GM12892 (cell line): ENCODE measurements at regions not wholly inside any gene's neighbourhood (a gene's known extent, or its start where the extent isn't known, plus 50 kb on each side); places are given as distances from the start of the nearest gene placed in this dataset.
"Not testable (repeated sequence)": the region's sequence is repeated elsewhere in the genome, so short reads cannot be mapped to it uniquely, and the experiment has no call there.

Experiments
- DNase-seq: peaks from one replicate; pipeline ENCODE4 v3.0.0; 2011; ENCODE audit not compliant: insufficient read length
- FAIRE-seq: peaks from 2 replicates; lab custom pipeline; 2011; peaks lifted over from hg19 to GRCh38; lab: Jason Lieb, UNC

DNA sequence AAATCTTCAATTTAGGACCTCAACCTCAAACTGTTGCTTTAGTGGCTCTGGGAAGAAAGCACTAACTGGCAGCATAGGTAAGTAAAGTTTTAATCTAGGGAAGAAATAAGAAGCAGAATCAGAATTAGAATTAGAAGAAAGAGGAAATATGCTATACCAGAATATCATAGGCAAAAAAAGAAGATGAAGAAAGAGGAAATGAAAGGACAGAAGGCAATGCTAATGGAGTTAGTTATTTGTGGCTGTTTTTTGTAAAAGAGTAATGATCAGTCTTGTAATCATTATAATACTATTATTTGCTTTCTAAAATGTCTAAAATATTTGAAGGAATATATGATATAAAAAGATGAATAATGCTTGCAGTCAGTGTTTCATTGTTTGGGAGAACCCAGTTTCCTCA is 122.9 kb downstream of the FAM72C start:
- FAIRE-seq, DNase-seq: not testable (repeated sequence)

DNA sequence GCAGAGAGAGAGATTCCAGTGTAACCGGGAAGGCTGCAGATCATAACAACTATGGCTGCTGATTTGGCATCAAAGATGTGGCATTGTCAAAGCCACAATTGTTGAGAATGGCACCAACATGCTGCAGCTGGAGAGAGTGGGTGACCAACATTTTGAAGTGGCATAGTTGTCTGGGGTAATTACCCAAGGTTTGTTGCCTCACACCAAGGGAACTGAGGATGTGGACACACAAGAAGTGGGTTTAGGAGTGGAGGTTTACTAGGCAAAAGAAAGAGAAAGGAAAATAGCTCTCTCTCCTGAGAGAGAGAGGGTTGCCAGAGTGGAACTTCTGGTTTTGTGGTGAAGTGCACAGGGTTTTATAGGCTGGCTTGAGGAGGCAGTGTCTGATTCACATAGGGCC is 126.6 kb downstream of the FAM72C start:
- FAIRE-seq, DNase-seq: not testable (repeated sequence)

DNA sequence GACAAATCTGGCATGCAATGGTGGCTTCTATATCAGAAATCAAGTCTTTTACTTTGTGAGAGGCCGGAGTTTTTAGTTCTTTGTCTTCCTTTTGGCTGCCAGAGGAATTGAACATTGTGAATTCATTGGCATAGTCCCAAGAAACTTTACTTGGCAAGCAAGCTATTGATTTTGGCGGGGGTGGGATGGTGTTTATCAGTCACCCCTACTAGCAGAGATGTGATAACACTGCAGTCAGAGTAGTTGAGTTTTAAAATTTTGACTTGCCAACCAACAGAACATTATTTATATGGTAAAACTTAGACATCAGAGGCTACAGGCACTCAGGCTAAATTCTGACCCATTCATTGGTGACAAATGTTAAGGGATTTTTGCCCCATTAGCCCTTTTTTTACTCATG is 129.7 kb downstream of the FAM72C start:
- DNase-seq, FAIRE-seq: not testable (repeated sequence)

- FAIRE-seq, DNase-seq: not testable (repeated sequence)
Observed at GRCh38 chr1:143839182-143839581, 132.6 kb downstream of the FAM72C start.

DNA sequence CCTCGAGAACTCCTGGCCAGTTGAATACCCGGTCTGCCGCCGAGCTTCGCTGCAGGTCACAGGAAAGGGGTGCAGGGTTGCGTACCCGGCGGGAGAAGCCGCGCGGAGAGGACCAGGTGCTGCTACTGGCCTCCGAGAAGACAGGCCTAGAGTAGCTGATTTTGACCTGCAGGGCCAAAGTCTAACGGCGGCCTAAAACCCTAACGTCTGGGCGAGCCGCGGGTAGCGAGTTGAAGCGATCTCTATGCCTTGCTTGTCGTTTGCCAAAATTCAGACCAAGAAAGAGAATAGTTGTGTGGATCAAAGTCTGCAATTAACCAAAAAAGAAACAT is 133.2 kb downstream of the FAM72C start:
- not testable (repeated sequence) for FAIRE-seq, DNase-seq

DNA sequence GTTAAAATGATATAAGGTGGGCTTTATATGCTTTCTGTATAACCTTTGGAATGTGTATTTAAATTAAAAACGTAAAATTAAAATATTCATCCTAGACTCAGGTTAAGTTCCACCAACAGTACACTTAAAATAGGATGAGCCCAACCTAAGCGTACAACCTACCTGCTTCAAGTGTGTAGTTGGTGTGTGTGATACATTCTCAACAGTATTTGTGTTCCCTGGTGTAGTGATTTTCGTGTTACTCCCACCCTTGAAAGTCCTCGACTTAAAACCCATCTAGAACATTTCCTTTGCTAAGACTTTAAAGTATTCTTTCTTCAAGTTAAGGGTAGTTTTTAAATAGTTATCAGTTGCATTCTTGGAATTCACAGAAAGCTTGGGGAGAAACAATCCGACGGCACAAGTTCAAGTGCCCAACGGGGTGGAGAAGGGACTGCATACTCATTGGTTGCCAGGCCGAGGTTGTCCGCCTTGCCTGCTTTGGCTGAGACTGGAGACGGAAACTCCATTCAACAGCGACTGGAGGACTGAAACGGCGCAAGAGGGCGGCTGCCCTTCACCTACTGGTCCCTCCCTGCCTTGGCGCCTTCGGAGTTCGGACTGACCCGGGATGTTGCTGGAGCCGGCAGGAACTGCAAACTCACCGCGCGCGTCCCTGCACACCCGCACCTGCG is 133.7 kb downstream of the FAM72C start:
- FAIRE-seq, DNase-seq: not testable (repeated sequence)

DNA sequence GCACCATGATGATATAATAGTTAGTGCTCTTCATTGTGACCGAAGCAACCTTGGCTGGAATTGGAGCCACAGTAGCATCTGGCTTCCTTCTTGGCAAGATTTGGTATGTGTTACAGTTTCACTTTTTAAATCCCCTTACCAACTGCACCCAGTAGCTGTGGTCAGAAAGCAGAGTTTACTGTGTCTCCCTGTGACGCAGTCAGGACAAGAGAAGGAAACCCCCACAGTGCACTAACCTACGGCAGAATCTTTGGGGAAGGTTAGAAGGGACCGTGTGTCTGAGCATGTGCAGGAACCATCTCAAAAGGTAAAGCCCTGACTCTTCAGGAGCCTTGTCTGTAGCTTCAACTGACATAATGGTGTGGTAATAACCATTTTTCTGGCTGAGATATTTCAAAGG is 138.4 kb downstream of the FAM72C start:
- not testable (repeated sequence) for FAIRE-seq

DNA sequence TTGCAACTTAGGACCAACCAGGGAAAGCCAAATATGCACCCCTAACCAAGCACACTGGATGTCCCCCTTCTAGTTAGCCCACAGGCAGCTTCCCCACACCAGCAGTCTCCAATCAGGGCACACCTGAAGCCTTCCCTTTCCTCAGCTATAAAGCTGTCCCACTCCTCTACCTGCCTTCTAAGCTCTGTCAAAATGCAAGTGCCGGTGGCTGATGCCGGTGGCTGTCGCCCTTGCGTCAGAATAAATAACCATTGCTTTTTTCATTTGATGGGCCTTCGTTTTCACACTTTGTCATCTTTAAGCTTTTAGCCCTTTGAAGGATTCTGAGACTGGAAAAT is 139.4 kb downstream of the FAM72C start:
- DNase-seq, FAIRE-seq: not testable (repeated sequence)

More for the DNA sequence above, 138.4 kb downstream of the FAM72C start:
- DNase-seq, result not testable (repeated sequence)

GRCh38 chr1:143831479-143832378 is 140.1 kb downstream of the FAM72C start:
- not testable (repeated sequence) for DNase-seq, FAIRE-seq

GRCh38 chr1:143826162-143826561 is 145.6 kb downstream of the FAM72C start:
- not testable (repeated sequence) for DNase-seq, FAIRE-seq

DNA sequence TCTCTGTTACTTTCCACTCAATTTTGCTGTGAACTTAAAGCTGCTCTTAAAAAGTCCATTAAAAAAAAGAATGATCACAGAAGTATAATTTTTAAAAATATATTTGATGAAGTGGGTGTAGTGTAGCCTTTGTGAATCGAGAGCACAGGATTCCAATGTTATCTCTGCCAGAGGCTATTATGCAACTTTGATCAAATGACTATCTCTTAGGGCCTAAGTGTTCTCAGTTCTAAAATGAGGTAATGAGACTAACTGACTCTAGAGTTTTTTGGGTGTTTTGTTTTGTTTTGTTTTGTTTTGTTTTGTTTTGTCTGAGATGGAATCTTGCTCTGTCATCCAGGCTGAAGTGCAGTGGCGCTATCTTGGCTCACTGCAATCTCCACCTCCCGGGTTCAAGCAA is 147.5 kb downstream of the FAM72C start:
- not testable (repeated sequence) for FAIRE-seq, DNase-seq

- not testable (repeated sequence) for FAIRE-seq, DNase-seq
Observed at GRCh38 chr1:143820058-143820457, 151.7 kb downstream of the FAM72C start.

DNA sequence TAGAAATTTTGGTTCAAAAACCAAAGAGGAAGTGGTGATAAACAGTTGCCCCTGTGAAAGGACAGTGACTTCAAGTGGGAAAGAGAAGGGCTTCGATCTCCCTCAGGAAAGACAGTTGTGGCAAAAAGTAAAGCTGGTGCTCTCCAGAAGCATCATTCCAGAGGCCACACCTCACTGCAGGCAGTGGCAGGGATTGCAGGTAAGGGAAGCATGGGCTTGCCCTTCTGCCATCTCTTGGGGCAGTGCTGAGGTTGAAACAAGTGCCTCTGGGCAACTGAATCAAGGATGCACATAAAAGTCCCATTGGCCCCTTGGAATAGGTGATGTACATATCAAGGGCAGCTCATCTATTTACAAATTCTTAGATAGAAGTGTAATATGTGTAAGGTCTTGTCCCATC is 155.4 kb downstream of the FAM72C start:
- FAIRE-seq, DNase-seq: not testable (repeated sequence)

- not testable (repeated sequence) for FAIRE-seq, DNase-seq
Observed at GRCh38 chr1:143805374-143805773, 166.4 kb downstream of the FAM72C start.

DNA sequence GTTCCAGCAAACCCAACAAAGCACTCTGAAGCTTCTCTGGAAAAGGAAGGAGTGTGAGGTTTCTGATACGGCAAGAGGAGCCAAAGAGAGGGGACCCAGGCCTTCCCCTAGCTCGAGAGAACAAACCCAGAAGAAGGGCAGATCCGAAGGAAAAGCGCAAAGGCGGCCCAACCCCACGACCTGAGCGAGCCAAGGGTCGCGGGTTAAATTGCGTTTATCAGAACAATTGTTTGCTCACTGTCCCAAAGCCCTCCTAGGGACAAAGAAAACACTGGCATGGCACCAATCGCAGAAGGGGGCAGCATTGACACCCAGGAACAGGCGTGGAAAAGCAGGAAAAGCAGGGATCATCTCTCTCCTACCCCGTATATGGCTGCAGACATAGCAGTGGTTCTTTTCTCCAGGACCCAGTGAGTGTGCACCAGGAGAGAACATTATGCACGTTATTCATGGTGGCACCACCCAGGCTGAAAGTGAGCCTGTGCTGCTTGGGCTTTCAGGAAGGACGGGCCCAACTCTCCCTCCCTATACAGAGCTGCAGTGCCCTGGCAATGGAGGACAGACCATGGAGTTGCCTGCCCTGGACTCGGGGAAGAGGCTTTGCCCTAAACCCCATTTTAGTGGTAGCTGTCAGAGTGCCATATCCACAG is 167.0 kb downstream of the FAM72C start:
- not testable (repeated sequence) for FAIRE-seq, DNase-seq

GRCh38 chr1:143803927-143804411 is 167.8 kb downstream of the FAM72C start:
- DNase-seq, FAIRE-seq: not testable (repeated sequence)

DNA sequence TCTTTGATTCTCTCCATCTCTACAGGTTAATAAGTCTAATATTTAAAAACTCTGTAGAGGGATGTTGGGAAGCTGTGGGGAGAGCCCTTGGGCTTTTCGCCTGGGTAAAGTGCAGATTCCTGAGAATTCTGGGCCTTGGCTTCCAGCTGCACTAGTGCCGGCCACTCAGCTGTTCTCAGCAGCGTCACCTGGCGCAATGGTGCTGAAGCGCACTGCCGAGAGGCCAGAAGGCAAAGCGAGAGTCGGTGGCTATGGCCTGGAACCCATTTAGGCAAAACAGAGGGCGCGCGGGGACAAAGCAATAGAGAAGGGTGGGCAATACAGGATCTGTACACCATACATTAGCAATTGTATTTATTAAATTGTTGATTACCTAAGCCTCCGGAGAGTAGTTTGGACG is 168.7 kb downstream of the FAM72C start:
- FAIRE-seq, DNase-seq: not testable (repeated sequence)

DNA sequence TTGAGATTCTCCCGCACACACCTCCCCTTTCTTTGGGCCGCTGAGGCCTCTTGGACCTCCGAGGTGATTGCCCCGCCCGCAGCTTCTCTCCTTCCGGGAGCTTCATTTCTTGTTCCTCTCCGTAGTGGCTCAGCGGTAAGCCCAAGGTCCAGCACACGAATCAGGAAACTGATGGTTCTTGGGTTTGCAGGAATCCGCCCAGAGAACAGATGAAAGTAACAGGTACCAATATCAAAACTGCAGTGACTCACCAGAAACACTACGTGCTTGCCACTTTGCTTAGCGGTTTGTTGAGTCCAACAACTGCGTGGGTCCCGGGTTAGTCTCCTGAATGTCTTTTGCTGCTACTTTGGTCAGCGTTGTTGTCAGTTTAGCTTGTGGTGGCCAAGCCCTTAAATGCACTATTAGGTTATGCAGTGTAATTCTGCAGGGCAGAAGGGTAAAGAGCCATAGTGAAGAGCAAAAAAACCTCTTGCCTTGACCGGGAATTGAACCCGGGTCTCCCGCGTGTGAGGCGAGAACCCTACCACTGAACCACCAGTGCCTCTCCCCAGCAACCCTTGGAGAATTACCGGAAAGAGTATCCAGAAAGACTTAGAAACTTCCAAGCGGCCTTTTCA is 172.1 kb downstream of the FAM72C start:
- not testable (repeated sequence) for FAIRE-seq, DNase-seq

GRCh38 chr1:143796369-143796768 is 175.4 kb downstream of the FAM72C start:
- DNase-seq, FAIRE-seq: not testable (repeated sequence)
